Activated CD8-positive, alpha-beta memory T cell treated with anti-CD3 and anti-CD28 coated beads, Interleukin-2, amount 50 U/mL, for 1 hour (primary cell): ENCODE measurements at regions not wholly inside any gene's neighbourhood (a gene's known extent, or its start where the extent isn't known, plus 50 kb on each side); places are given as distances from the start of the nearest gene placed in this dataset.

Source experiments
- DNase-seq: peaks from one replicate; pipeline ENCODE4 v3.0.0-alpha.2; 2020; ENCODE audit errors: extremely low read depth

- no peak for DNase-seq
Observed at GRCh38 chr13:105979131-105980011, 556.1 kb downstream of the EFNB2 start.

GRCh38 chr13:105974380-105974779 is 561.1 kb downstream of the EFNB2 start:
- no peak for DNase-seq

GRCh38 chr13:105972811-105973590 is 562.5 kb downstream of the EFNB2 start:
- no peak for DNase-seq

GRCh38 chr13:105972306-105972721 is 563.1 kb downstream of the EFNB2 start:
- DNase-seq = no peak

GRCh38 chr13:105971738-105972137 is 563.7 kb downstream of the EFNB2 start:
- DNase-seq = no peak

GRCh38 chr13:105971312-105971711 is 564.1 kb downstream of the EFNB2 start:
- no peak for DNase-seq

GRCh38 chr13:105969761-105970160 is 565.7 kb downstream of the EFNB2 start:
- no peak for DNase-seq

GRCh38 chr13:105965910-105966309 is 569.6 kb downstream of the EFNB2 start:
- DNase-seq = no peak

GRCh38 chr13:105962080-105962479 is 573.4 kb downstream of the EFNB2 start:
- no peak for DNase-seq

- DNase-seq = no peak
Observed at GRCh38 chr13:105961438-105961837, 574.0 kb downstream of the EFNB2 start.

- DNase-seq = no peak
Observed at GRCh38 chr13:105960326-105960725, 575.1 kb downstream of the EFNB2 start.

- DNase-seq = no peak
Observed at GRCh38 chr13:105959876-105960275, 575.6 kb downstream of the EFNB2 start.

GRCh38 chr13:105957769-105958438 is 577.6 kb downstream of the EFNB2 start:
- no peak for DNase-seq

- no peak for DNase-seq
Observed at GRCh38 chr13:105956921-105957320, 578.5 kb downstream of the EFNB2 start.

GRCh38 chr13:105952973-105953290 is 582.5 kb downstream of the EFNB2 start:
- no peak for DNase-seq

GRCh38 chr13:105952233-105952972 is 583.1 kb downstream of the EFNB2 start:
- no peak for DNase-seq

GRCh38 chr13:105948143-105948542 is 587.3 kb downstream of the EFNB2 start:
- DNase-seq = no peak

- DNase-seq = no peak
Observed at GRCh38 chr13:105940882-105941281, 594.6 kb downstream of the EFNB2 start.

- DNase-seq = no peak
Observed at GRCh38 chr13:105937451-105937850, 598.0 kb downstream of the EFNB2 start.

- no peak for DNase-seq
Observed at GRCh38 chr13:105936816-105937215, 598.6 kb downstream of the EFNB2 start.

GRCh38 chr13:105929505-105929904 is 606.0 kb downstream of the EFNB2 start:
- DNase-seq = no peak

- no peak for DNase-seq
Observed at GRCh38 chr13:105928901-105929300, 606.6 kb downstream of the EFNB2 start.
